ENCODE measurements at regions not wholly inside any gene's neighbourhood (a gene's known extent, or its start where the extent isn't known, plus 50 kb on each side); places are given as distances from the start of the nearest gene placed in this dataset.
"Not testable (repeated sequence)": the region's sequence is repeated elsewhere in the genome, so short reads cannot be mapped to it uniquely, and the experiment has no call there.

GRCh38 chr12:75683995-75684586, 172.7 kb upstream of the KRR1 start:
- DNase-seq, result not testable (repeated sequence)

GRCh38 chr12:75683220-75683619, 171.8 kb upstream of the KRR1 start:
- no peak for DNase-seq

DNA sequence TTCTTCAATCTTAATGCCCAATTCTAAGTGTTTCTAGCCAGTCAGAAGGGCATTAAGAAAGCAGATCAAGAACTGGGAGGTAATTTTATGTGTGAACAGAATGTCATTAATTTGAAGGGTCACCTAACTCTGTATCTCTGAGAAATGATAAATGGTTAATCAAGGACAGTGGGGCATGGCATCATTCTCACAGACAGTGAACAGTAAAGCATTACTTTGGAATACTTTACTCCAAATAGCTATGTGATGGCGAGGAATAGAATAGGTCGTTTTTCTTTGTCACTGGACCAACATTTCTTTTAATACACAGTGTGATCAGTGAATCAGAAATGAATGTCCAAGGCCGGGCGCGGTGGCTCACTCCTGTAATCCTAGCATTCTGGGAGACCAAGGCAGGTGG, 166.1 kb upstream of the KRR1 start:
- DNase-seq, result no peak

GRCh38 chr12:75674393-75674792, 163.0 kb upstream of the KRR1 start:
- DNase-seq, result no peak

GRCh38 chr12:75672200-75672599, 160.8 kb upstream of the KRR1 start:
- no peak for DNase-seq

- DNase-seq, result no peak
These were observed 158.8 kb upstream of the KRR1 start for GRCh38 chr12:75670216-75670615.

- DNase-seq, result peak in 1 of 51 donors; percentile 13
These were observed 155.5 kb upstream of the KRR1 start for GRCh38 chr12:75666939-75667334.

DNA sequence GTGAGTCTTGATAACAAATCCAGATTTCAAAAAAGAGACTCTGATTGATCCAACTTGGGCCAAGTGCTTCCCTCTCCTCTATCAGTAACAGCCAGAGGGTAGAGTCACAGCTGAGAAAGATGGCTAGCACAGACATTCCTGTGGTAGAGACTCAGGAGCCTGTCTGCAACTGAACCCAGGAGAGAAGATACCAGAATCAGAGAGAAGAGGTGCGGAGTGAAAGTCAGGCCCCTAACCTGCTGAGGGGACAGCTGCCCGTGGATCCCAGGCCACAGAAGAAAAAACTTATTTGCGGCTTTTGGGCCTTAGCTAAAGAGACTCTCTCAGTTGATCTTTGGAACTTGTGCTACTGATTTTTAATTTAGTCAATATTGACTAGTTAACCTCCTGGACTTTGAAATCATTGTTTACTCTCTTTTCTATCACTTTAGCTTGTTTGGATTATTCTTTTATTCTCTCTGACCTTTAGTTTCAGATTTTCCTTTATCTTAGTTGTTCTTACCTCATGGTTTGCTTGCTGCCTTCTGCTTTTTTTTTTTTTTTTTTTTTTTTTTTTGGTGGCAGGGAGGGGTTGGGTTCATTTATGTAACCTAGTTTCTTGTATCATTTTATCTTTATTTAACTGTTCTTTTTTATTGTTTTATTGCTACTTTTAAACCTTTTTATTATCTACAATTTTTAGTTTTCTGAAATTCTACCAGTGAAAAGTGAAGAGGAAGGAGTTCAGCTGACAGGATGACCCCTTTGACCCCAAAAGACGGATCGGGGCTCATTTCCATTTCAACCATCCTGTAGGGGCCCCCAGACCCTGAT, 154.9 kb upstream of the KRR1 start:
- DNase-seq, result no peak

DNA sequence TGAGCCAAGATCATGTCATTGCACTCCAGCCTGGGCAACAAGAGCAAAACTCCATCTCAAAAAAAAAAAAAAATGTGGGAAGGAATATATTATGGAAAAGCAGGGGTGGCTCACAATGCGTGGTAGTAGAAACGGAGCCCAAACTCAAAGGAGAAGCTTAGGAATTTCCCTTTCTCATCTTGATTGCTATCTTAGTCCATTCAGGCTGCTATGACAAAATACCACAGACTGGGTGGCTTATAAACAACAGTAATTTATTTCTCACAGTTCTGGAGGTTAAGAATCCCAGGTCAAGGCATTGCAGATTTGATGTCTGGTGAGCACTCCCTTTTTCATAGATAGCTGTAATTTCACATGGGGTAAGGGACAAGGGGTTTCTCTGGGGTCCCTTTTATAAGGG, 153.8 kb upstream of the KRR1 start:
- DNase-seq, result no peak

DNA sequence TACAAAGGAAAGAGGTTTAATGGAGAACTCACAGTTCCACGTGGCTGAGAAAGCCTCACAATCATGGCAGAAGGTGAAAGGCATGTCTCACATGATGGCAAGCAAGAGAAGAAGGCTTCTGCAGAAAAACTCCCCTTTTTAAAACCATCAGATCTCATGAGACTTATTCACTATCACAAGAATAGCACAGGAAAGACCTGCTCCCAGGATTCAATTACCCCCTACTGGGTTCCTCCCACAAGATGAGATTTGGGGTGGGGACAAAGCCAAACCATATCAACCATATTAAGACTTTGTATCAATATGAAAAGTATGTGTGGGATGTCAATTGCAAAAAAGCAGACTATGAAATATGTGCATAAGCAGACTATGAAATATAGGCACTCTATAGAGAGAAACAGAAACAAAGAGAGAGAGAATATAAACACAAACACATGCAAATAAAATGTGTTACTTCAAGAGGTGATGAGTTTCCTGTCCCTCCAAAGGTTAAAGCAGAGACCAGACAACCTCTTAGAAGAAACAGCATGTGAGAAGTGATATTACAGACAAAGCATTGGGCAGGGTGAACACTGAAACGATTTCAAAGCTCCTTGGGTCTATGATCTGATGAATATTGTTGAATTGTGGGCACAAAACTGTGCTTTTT, 151.2 kb upstream of the KRR1 start:
- DNase-seq, result no peak

GRCh38 chr12:75661908-75662307, 150.5 kb upstream of the KRR1 start:
- no peak for DNase-seq

DNA sequence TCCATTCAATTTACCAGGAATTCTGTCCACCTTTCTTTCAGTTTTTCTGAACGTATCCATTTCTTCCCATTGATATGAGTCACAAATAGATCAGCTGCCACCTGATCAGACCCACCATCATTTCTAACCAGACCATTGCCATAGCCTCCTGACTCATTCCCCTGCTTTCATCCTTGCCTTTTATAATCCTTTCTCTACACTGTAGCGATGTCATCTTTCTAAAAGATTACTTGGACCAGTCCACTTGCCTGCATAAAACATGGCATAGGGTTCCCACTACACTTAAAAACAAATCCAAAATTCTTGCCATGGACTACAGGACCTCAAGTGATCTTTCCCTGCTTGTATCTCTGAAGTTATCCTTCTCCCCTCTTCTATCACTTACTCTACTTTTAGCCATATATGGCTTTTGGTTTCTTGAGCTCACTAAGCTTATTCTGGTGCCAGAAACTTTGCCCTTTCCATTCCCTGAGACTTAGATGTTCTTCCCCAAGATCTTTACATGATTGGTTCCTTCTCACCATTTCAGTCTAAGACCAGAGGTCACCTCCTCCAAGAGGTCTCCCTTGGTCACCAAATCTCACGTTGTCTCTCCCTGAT, 149.5 kb upstream of the KRR1 start:
- DNase-seq, result no peak

- no peak for DNase-seq
These were observed 148.7 kb upstream of the KRR1 start for GRCh38 chr12:75660107-75660530.

DNA sequence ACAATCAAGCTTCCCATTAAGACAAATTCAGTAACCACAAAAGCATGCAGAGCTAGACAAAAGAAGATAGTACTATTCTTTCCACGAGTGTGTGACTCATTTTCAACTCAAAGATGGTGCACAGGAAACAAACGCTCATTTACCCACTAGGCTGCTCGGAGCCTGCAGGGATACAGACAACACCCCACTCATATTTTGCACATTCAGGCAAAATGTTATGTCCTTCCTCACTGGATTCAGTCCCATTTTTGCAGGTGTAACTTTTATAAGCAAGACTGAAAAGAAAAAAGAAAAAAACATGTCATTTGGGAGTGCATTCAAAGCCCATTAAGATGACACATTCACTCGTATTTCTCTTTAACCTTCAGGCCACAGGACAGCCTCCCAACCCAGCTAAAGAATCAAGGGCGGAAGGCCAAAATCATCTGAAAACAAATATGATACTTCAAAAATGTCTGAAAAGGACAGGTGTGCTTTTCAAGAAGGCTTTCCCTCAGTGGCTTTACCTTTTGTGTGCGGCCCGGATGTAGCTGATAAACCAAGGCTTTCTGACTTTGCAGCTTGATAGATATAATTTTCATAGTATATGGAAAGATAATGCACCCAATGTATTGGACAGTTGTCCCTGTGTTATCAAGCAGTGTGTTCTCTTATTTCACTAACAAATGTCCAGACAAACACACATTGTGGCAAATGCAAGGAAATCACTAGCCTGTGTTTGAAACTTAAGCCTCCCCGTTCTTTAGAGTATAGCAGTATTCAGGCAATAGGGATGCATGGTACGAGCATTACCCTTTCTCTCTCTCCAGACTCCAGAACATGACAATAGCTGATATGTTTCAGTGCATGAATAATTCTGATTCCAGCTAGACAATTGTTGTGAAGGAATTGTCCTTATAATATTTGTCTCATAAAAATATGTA, 147.8 kb upstream of the KRR1 start:
- DNase-seq, result peak in 15 of 51 donors; percentile 0 to 54 (median 6)

GRCh38 chr12:75658286-75658685, 146.9 kb upstream of the KRR1 start:
- no peak for DNase-seq

DNA sequence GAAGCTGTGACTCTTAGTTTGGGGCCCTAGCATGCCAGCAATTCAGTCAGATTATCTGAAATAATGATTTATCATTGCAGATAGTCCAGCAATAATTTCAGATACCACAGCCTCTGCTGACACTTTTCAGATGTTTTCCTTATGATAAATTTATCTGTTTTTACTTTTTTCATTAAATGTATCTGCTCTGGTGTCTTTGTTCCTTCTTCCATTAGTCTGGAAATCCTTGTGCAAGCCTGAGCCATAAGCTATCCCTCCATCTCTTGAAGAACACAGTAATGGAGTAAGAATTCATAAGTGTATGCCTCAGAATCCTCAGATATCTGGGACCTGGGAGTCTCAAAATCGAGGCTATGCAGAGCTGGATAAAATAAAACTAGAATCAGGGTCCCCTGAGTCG, 146.4 kb upstream of the KRR1 start:
- DNase-seq, result no peak

DNA sequence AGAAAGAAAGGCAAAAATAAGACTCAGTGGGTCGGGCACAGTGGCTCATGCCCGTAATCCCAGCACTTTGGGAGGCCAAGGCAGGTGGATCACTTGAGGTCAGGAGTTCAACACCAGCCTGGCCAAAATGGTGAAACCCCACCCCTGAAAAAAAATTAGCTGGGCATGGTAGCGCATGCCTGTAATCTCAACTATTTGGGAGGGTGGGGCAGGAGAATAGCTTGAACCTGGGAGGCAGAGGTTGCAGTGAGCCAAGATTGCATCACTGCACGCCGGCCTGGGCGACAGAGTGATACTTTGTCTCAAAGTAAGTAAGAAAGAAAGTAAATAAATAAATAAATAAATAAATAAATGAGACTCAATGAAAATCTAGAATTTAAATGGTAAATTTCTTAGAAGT, 145.9 kb upstream of the KRR1 start:
- not testable (repeated sequence) for DNase-seq

GRCh38 chr12:75656648-75657047, 145.2 kb upstream of the KRR1 start:
- no peak for DNase-seq

GRCh38 chr12:75656210-75656609, 144.8 kb upstream of the KRR1 start:
- no peak for DNase-seq

GRCh38 chr12:75655315-75655806, 144.0 kb upstream of the KRR1 start:
- DNase-seq, result no peak

- no peak for DNase-seq
These were observed 139.9 kb upstream of the KRR1 start for GRCh38 chr12:75651342-75651695.

All from hypothalamus (tissue), 51 donors.